ENCODE measurements at regions not wholly inside any gene's neighbourhood (a gene's known extent, or its start where the extent isn't known, plus 50 kb on each side); places are given as distances from the start of the nearest gene placed in this dataset.

DNA sequence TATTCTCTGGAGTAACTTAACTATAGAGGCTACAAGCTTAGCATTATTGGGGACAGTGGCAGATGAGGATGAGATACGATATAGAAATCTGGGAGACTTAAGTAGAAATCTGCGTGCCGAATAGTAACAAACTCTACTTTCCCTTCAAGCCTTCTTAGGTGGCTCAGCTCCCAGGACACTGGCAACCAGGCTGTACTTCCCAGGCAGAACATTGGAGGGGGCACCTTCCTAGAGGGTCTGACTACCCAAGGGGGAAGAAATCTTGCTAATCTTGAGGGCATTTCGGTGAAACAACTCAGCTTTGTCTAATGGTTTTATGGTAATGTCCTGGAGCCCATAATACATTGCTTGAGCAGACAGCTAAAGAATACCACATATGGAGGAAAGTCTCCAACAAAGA, 126.2 kb upstream of the DTNA start:
- in situ Hi-C loops (cut with HindIII; ENCODE audit: low pct_unique_long_range_greater_than_20kb, low sequenced_read_pairs) (no loop called here), intact Hi-C loops (cut with micrococcal nuclease; ENCODE audit: unreplicated experiment) (no loop called here)
- BruUV-seq (replicated peaks): no TSS peak
- no peaks in the 10 kb centered on the region for H3K9me3 ChIP-seq (ENCODE audit: control insufficient read depth, insufficient read depth, low read depth, low read length)
- H3K4me1 ChIP-seq (ENCODE audit: control insufficient read depth, insufficient read depth, low read length): no peaks in the 10 kb centered on the region
- H3K4me3 ChIP-seq (ENCODE audit: low read depth in 2 of 2, low read length in 2 of 2): no peak overlapping the region
- ATAC-seq (no peak), DNase-seq (ENCODE audit: low read depth, low spot score) (no peak)
- no peaks in the 10 kb centered on the region for H3K27me3 ChIP-seq (ENCODE audit: control insufficient read depth, insufficient read depth, low read length)
- H3K27ac ChIP-seq (ENCODE audit: low read length): no peak overlapping the region
- no peaks in the 10 kb centered on the region for H3K36me3 ChIP-seq (ENCODE audit: control insufficient read depth, insufficient read depth, low read length)
- ChIA-PET CTCF (no interaction called here), POLR2A (interaction anchor here (0.6 kb wide), 1 partner anchor 78 kb away, joined by 5 read pairs; no protein-coding TSS in a partner anchor)
- TF ChIP-seq SIN3A (IDR thresholded peaks at IDR 0.05; ENCODE audit: borderline replicate concordance, insufficient read depth, low read depth, low read length) (no peak), REST (IDR thresholded peaks at IDR 0.05; ENCODE audit: insufficient read depth in 1 of 2, low read depth in 2 of 2, low read length in 1 of 2) (no peak)

- POLR2A ChIA-PET: no interaction called here
- no TSS peak for BruUV-seq (replicated peaks)
- CTCF ChIA-PET: no interaction called here
- no peak for ATAC-seq
- H3K27ac ChIP-seq (ENCODE audit: low read length): no peak overlapping the region
- intact Hi-C loops (cut with micrococcal nuclease; ENCODE audit: unreplicated experiment) (loop anchor here (10.0 kb wide), 1 partner anchor 194 kb away; no protein-coding TSS in a partner anchor), in situ Hi-C loops (cut with HindIII; ENCODE audit: low pct_unique_long_range_greater_than_20kb, low sequenced_read_pairs) (no loop called here)
- no peaks in the 10 kb centered on the region for H3K4me1 ChIP-seq (ENCODE audit: control insufficient read depth, insufficient read depth, low read length)
- H3K36me3 ChIP-seq (ENCODE audit: control insufficient read depth, insufficient read depth, low read length): no peaks in the 10 kb centered on the region
- no peaks in the 10 kb centered on the region for H3K27me3 ChIP-seq (ENCODE audit: control insufficient read depth, insufficient read depth, low read length)
- H3K9me3 ChIP-seq (ENCODE audit: control insufficient read depth, insufficient read depth, low read depth, low read length): no peaks in the 10 kb centered on the region
- DNase-seq (ENCODE audit: low read depth, low spot score): no peak
- TF ChIP-seq, protein P1, sequence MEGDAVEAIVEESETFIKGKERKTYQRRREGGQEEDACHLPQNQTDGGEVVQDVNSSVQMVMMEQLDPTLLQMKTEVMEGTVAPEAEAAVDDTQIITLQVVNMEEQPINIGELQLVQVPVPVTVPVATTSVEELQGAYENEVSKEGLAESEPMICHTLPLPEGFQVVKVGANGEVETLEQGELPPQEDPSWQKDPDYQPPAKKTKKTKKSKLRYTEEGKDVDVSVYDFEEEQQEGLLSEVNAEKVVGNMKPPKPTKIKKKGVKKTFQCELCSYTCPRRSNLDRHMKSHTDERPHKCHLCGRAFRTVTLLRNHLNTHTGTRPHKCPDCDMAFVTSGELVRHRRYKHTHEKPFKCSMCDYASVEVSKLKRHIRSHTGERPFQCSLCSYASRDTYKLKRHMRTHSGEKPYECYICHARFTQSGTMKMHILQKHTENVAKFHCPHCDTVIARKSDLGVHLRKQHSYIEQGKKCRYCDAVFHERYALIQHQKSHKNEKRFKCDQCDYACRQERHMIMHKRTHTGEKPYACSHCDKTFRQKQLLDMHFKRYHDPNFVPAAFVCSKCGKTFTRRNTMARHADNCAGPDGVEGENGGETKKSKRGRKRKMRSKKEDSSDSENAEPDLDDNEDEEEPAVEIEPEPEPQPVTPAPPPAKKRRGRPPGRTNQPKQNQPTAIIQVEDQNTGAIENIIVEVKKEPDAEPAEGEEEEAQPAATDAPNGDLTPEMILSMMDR (IDR thresholded peaks at IDR 0.05): no peak
- TF ChIP-seq SIN3A (IDR thresholded peaks at IDR 0.05; ENCODE audit: borderline replicate concordance, insufficient read depth, low read depth, low read length) (no peak), TCF7L2 (IDR thresholded peaks at IDR 0.05; ENCODE audit: low read depth, low read length) (no peak), POLR2AphosphoS5 (IDR thresholded peaks at IDR 0.05; ENCODE audit: low read depth, low read length) (no peak), REST (IDR thresholded peaks at IDR 0.05; ENCODE audit: insufficient read depth in 1 of 2, low read depth in 2 of 2, low read length in 1 of 2) (no peak)
- no peak overlapping the region for H3K4me3 ChIP-seq (ENCODE audit: low read depth in 2 of 2, low read length in 2 of 2)
These were observed 119.6 kb upstream of the DTNA start for GRCh38 chr18:34590503-34590902.

All from Panc1 (cell line).